Stomach (tissue), 8 donors: ENCODE measurements at regions not wholly inside any gene's neighbourhood (a gene's known extent, or its start where the extent isn't known, plus 50 kb on each side); places are given as distances from the start of the nearest gene placed in this dataset.

Experiments
- DNase-seq, 2 donors: peaks; one replicate each; pipeline versions ENCODE4 v3.0.0 to v3.0.0-alpha.2; 2013 to 2019
- H3K27ac ChIP-seq, 5 donors: fragments of 200-600 bp in 4 of 5; sonication (generic) in 4 of 5; one replicate each; pipeline ENCODE4 v1.5.1; 2013 to 2019; ENCODE audit warnings: mild to moderate bottlenecking in 1 of 5, moderate library complexity in 1 of 5
- H3K27me3 ChIP-seq, 3 donors: fragments of 200-600 bp; sonication (generic); one replicate each; pipeline ENCODE4 v1.5.1; 2017 to 2019; ENCODE audit warnings: mixed run types in 1 of 3
- H3K36me3 ChIP-seq, 4 donors: fragments of 200-600 bp; sonication (generic); 1 replicate in 3 of 4; 2 replicates in 1 of 4; pipeline ENCODE4 v1.5.1; 2016 to 2019
- H3K4me1 ChIP-seq, 4 donors: fragments of 200-600 bp; sonication (generic); one replicate each; pipeline ENCODE4 v1.5.1; 2016 to 2019
- H3K4me3 ChIP-seq, 4 donors: fragments of 200-600 bp; sonication (generic) in 3 of 4; one replicate each; pipeline ENCODE4 v1.5.1; 2016 to 2019; ENCODE audit warnings: mild to moderate bottlenecking in 1 of 4
- H3K9me3 ChIP-seq, 4 donors: fragments of 200-600 bp; sonication (generic); one replicate each; pipeline ENCODE4 v1.5.1; 2016 to 2019
- CTCF ChIP-seq, 7 experiments: fragments of 450-650 bp in 4 of 7; fragments of 200-600 bp in 3 of 7; sonication (generic) in 3 of 7; IDR thresholded peaks; one replicate each; pipeline ENCODE4 v1.5.1; 2016 to 2019; ENCODE audit warnings: antibody characterized with exemption in 7 of 7, control low read depth in 2 of 7, mild to moderate bottlenecking in 1 of 7
- EP300 ChIP-seq: sonication (generic); formaldehyde crosslinking; IDR thresholded peaks from one replicate; pipeline ENCODE4 v1.6.1; 2017; ENCODE audit warnings: antibody characterized with exemption
- POLR2A ChIP-seq, 4 donors: fragments of 450-650 bp; IDR thresholded peaks; one replicate each; pipeline ENCODE4 v1.6.1; 2016; ENCODE audit warnings: antibody characterized with exemption in 4 of 4, control low read depth in 2 of 4, mild to moderate bottlenecking in 1 of 4, moderate library complexity in 1 of 4
- POLR2AphosphoS5 ChIP-seq, 3 donors: sonication (generic); formaldehyde crosslinking; IDR thresholded peaks; one replicate each; pipeline ENCODE4 v1.6.1; 2016; ENCODE audit warnings: antibody characterized with exemption in 3 of 3
- WGBS, 5 donors: extraction: QIAGEN DNeasy Blood & Tissue Kit in 3 of 5; methylation state at CpG; one replicate each; pipeline versions ENCODE4 v1.1.5 to v1.1.7; 2013 to 2018; 5-methylcytosine and 5-hydroxymethylcytosine counted together
- intact Hi-C: fragments of 100-400 bp; cut with DNase I; formaldehyde crosslinking; loops from one replicate; pipeline ENCODE4 v1.15.1; 2023; ENCODE audit warnings: low total_unique reads
- donor health status: healthy with polysubstance abuse.
- donor health status: Bipolar disorder and iron deficiency.
- donor health status: healthy.

GRCh38 chr2:64905338-64906024 lies 83.7 kb upstream of the SLC1A4 start:
- Histone ChIP-seq H3K4me1 (peaks cover 13 to 23% (median 18%) of the 10 kb centered on the region in 4 donors), H3K9me3 (no peaks in the 10 kb centered on the region), H3K4me3 (no peak overlapping the region), H3K27ac (no peak overlapping the region), H3K27me3 (no peaks in the 10 kb centered on the region), H3K36me3 (no peaks in the 10 kb centered on the region)
- TF ChIP-seq CTCF (IDR thresholded peaks at IDR 0.05) (no peak), POLR2A (IDR thresholded peaks at IDR 0.05) (no peak), EP300 (no peak), POLR2AphosphoS5 (IDR thresholded peaks at IDR 0.05) (no peak)
- peak; percentile 51 to 52 for DNase-seq
- 55 to 71% (median 70%) methylated on average over 6 to 8 of the region's 8 CpGs for WGBS, 5 donors
- intact Hi-C loops, result no loop called here

GRCh38 chr2:64906853-64907536 lies 82.2 kb upstream of the SLC1A4 start:
- 61 to 75% (median 66%) methylated on average over 6 of the region's 6 CpGs for WGBS, 5 donors
- Histone ChIP-seq H3K36me3 (no peaks in the 10 kb centered on the region), H3K4me1 (peaks cover 13 to 23% (median 18%) of the 10 kb centered on the region in 4 donors), H3K4me3 (no peak overlapping the region), H3K9me3 (no peaks in the 10 kb centered on the region), H3K27me3 (no peaks in the 10 kb centered on the region), H3K27ac (peak overlapping the region in 1 of 5 donors; percentile 11)
- intact Hi-C loops, result no loop called here
- peak in 1 of 2 donors; percentile 54 for DNase-seq
- TF ChIP-seq EP300 (no peak), POLR2A (IDR thresholded peaks at IDR 0.05) (no peak), POLR2AphosphoS5 (IDR thresholded peaks at IDR 0.05) (peak in 1 of 3 donors; percentile 4)

GRCh38 chr2:64908406-64908805 lies 80.8 kb upstream of the SLC1A4 start:
- Histone ChIP-seq H3K4me1 (peaks cover 13 to 23% (median 18%) of the 10 kb centered on the region in 4 donors), H3K27me3 (no peaks in the 10 kb centered on the region), H3K4me3 (no peak overlapping the region), H3K27ac (no peak overlapping the region), H3K36me3 (no peaks in the 10 kb centered on the region), H3K9me3 (no peaks in the 10 kb centered on the region)
- TF ChIP-seq CTCF (IDR thresholded peaks at IDR 0.05), result no peak
- no peak for TF ChIP-seq POLR2A (IDR thresholded peaks at IDR 0.05)
- no peak for TF ChIP-seq POLR2AphosphoS5 (IDR thresholded peaks at IDR 0.05)
- TF ChIP-seq EP300, result no peak
- DNase-seq, result no peak
- WGBS, 5 donors, result 82 to 96% (median 87%) methylated on average over 2 of the region's 2 CpGs
- intact Hi-C loops, result no loop called here

GRCh38 chr2:64910523-64910922 lies 78.7 kb upstream of the SLC1A4 start:
- no peak overlapping the region for H3K27ac ChIP-seq
- no peaks in the 10 kb centered on the region for H3K36me3 ChIP-seq
- DNase-seq, result no peak
- H3K4me1 ChIP-seq, result peaks cover 0 to 4% (median 3%) of the 10 kb centered on the region in 4 donors
- intact Hi-C loops, result no loop called here
- H3K27me3 ChIP-seq, result no peaks in the 10 kb centered on the region
- 74 to 87% (median 84%) methylated on average over 4 of the region's 4 CpGs for WGBS, 5 donors
- TF ChIP-seq EP300 (no peak), POLR2A (IDR thresholded peaks at IDR 0.05) (no peak), POLR2AphosphoS5 (IDR thresholded peaks at IDR 0.05) (no peak), CTCF (IDR thresholded peaks at IDR 0.05) (no peak)
- no peaks in the 10 kb centered on the region for H3K9me3 ChIP-seq
- H3K4me3 ChIP-seq, result no peak overlapping the region
